NCI-H2227 treated with DMSO at 0.1 percent for 48 hours (cell line): ENCODE measurements at regions not wholly inside any gene's neighbourhood (a gene's known extent, or its start where the extent isn't known, plus 50 kb on each side); places are given as distances from the start of the nearest gene placed in this dataset.
"Not testable (repeated sequence)": the region's sequence is repeated elsewhere in the genome, so short reads cannot be mapped to it uniquely, and the experiment has no call there.

Source experiments
- DNase-seq: peaks from one replicate; lab custom pipeline; 2025; lab: John Stamatoyannopoulos, UW

DNA sequence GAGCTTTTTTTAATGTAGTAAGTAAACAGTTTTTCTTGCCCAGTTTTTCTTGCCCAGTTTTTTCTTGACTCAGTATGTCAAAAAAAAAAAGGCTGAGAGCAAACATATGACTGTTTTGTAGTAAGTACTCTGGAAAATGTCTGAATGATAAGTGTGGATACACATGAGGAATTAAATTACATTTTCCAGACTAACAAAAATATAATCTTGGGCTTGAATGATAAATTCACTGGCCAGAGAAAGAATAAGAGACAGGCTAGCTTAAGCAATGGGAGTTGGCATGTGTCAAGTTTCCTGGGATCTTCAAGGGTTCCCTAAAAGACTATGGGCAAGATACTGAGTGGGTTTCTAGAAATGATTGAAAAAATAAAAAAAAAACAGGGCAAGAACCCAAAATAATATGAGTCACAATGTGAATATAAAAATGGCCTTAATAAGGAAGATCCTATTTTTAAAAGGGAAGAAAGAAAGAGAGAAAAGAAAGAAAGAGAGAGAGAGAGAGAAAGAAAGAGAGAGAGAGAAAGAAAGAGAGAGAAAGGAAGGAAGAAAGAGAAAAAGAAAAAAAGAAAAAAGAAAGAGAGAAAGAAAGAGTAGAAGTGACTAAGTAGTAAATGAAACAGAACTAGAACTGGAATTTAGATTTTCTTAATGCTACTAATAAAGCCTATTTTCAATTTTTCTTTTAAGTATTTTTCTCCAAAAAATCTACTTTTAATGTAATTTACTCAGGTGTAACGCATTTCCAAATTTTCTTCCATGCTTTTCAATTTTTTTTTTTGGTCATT lies 60.2 kb downstream of the TFPI2 start:
- DNase-seq: no peak

- no peak for DNase-seq
Measured at GRCh38 chr7:93828260-93828659, 62.3 kb downstream of the TFPI2 start.

GRCh38 chr7:93823621-93824020 lies 66.9 kb downstream of the TFPI2 start:
- no peak for DNase-seq

DNA sequence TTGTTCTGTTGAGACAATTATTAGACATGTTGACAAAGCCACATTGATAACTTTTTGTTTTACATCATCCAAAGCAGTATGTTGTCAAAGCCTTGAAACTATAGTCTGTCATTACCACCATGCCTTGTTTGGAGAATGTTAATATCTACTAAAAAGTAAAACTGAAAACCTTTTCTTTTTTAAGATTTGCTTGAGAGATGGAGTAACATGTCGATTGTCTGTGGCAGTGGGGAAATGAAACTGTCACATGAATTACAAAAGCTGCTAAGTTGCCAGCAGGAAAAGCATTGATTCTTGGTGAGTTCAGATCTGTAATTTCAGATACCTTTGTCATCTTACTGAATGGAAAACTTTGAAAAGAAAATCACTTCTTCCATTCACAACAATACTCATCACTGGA lies 69.1 kb downstream of the TFPI2 start:
- DNase-seq: no peak

- no peak for DNase-seq
Measured at GRCh38 chr7:93819699-93820098, 70.9 kb downstream of the TFPI2 start.

GRCh38 chr7:93817526-93817925 lies 73.0 kb downstream of the TFPI2 start:
- no peak for DNase-seq

- DNase-seq: no peak
Measured at GRCh38 chr7:93817004-93817403, 73.5 kb downstream of the TFPI2 start.

DNA sequence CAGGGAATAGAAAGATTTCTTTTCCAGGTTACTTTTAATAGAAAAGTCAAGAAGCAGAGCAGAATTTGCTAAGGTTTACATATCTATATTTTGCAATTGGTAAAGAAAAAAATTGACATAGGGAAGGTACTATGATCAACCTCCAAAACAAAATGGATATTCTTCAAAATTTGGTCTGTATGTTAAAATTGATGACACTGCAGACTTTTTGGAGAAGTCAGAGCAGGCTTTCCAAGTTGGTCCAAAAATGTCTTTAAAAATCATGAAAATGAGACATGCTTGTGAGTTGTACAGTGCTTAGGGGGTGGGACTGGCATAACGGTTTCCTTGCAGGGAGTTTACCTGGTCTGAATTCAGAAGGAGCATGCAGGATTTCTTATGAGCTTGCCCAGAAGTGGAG lies 77.0 kb downstream of the TFPI2 start:
- DNase-seq: no peak

- no peak for DNase-seq
Measured at GRCh38 chr7:93812061-93812460, 78.5 kb downstream of the TFPI2 start.

- DNase-seq: no peak
Measured at GRCh38 chr7:93811198-93811597, 79.4 kb downstream of the TFPI2 start.

- DNase-seq: no peak
Measured at GRCh38 chr7:93810561-93810960, 80.0 kb downstream of the TFPI2 start.

DNA sequence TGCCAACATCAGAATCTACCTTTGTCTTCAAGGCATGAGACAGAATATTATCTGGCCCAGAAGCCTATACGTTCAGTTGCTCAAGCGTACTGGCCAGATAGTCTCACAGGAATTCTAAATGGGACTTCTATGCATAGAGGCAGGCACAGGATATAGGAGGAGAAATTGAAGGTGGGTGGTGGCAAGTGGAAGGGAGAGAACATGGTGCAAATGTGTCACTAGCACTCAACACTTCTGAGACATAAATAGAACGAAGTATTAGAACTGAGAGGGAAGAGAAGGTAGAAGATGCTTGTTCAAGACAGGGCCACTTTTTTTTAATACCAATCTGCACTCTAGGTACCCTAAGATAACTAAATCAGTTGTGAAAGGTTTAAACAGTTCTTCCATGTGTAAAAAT lies 85.8 kb downstream of the TFPI2 start:
- DNase-seq: no peak

DNA sequence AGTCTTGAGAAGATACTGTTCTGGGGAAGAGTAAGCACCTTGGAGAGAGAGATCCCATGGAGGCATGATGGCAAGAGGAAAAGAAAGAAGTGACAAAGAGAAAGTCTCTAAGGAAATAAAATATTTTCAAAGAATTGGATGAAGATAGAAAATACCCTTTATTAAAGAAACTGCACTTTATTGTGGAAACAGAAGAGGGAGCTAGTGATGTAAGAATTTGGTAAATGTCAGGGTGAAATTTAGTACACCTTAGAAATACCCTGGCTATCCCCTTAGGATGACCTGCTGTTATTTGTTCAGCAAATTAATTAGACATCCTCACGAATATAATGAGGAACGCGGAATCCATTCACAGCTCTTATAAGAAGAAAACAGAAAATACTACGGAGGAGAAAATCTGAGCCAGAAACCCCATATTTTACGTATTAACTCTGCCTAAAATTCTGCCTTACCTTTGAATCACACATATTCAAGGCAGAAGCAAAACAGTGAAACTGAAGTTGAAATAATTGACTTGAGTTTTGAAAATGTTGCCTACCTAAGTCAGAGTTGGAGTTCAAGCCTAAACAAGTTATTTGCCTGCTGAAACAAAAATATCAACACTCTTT lies 90.7 kb downstream of the TFPI2 start:
- DNase-seq: no peak

GRCh38 chr7:93793084-93793697 lies 97.4 kb downstream of the TFPI2 start:
- DNase-seq: not testable (repeated sequence)

DNA sequence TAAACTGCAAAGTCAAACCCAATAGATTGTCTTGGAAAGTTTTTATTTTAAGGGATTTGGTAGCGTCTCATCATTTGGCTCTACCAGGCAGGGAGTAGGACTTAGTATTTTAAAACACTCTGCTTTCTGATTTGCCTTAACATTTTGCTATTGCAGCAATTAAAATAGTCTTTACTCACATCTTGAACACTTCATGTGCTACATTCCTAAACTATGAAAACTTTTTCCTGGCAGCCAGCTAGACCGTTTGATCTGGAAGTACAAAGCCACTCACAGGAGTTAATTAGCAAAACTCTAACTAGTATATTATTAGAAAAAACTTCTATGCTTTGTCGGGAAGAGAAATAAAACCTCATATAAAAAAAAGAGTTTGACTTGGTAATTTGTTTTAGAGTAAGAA lies 111.4 kb downstream of the TFPI2 start:
- DNase-seq: no peak

- DNase-seq: no peak
Measured at GRCh38 chr7:93778384-93778783, 112.2 kb downstream of the TFPI2 start.

DNA sequence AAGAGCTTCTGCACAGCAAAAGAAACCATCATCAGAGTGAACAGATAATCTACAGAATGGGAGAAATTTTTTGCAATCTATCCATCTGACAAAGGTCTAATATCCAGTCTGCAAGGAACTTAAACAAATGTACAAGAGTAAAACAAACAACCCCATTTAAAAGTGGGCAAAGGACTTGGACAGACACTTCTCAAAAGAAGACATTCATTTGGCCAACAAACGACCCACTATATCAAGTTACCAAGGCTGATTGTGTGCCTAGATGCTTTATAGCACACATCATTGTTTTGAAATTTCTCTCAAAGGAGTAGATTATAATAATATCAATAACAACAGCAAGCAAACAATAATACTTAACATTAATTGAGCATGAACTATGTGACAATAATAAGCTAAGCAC lies 117.1 kb downstream of the TFPI2 start:
- no peak for DNase-seq

DNA sequence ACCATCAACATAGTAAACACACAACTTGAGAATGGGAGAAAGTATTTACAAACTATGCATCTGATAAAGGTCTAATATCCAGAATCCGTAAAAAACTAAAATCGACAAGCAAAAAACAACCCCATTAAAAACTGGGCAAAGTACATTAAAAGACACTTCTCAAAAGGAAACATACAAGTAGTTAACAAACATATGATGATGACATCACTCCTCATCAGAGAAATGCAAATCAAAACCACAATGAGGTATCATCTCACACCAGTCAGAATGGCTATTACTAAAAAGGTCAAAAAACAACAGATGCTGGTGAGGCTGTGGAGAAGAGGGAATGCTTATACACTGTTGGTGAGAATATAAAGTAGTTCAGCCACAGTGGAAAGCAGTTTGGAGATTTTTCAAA lies 125.1 kb downstream of the TFPI2 start:
- DNase-seq: no peak

DNA sequence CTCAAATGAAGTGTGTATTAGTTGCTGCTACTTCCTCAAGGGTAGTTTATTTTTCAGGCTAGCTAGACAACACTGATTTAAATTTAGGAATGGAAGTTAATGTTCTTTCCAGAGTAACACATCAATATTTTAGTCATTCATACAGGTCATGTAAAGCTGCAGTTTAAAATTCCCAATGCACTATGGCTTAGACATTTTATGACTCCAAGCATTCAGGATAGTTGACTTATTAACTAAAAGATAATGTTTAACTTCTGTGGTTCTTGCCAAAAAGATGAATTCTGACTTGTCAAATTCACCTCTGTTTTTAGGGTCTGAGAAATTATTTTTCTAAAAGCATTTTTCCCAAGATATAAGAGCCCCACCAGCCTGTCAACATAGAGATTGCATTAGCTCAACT lies 131.9 kb downstream of the TFPI2 start:
- DNase-seq: no peak

GRCh38 chr7:93757426-93757825 lies 133.1 kb downstream of the TFPI2 start:
- no peak for DNase-seq

GRCh38 chr7:93756890-93757289 lies 133.7 kb downstream of the TFPI2 start:
- no peak for DNase-seq

GRCh38 chr7:93751421-93751820 lies 139.1 kb downstream of the TFPI2 start:
- no peak for DNase-seq

DNA sequence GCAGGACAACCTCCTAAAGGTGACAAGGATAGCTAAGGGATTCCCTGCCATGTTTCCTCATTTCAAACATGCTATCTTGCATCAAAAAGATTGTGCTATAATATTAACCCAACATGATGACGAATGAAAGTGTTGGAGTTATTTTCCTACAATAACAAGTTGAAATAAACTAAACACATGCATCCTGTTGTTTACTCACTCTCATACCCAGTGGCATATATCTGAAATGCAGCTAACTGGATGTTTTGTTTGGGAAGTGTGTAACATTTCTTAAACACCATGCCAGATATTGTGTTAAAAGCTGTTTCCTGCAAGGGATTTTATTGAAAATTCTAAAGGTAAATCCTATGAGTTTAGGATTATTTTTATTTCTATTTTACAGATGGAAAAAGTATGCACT lies 139.6 kb downstream of the TFPI2 start:
- DNase-seq: no peak

DNA sequence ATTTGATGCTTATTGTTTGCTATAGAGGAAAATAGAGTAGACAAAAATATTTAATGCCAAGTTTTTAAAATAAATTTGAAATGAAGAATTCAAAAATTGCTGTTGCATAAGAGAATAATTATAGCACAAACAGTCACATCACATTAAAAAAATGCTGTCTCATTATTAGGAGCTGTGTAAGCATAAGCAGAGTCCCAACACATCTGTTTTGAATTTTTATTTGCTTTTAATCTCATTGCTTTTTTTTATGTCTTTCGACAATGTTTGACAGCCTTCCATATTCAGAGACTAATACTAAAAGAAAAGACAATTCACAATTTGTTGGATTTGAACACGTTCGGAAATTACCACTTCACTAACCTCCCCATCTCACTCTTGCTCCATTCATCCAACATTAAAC lies 143.5 kb downstream of the TFPI2 start:
- DNase-seq: no peak
